ENCODE measurements at regions not wholly inside any gene's neighbourhood (a gene's known extent, or its start where the extent isn't known, plus 50 kb on each side); places are given as distances from the start of the nearest gene placed in this dataset.

- no peak overlapping the region for H2AFZ ChIP-seq (ENCODE audit: low read depth, low read length)
- no peak for FAIRE-seq
- TF ChIP-seq EZH2 (IDR thresholded peaks at IDR 0.05; ENCODE audit: insufficient read depth, low read length), result no peak
- TF ChIP-seq, protein P1, sequence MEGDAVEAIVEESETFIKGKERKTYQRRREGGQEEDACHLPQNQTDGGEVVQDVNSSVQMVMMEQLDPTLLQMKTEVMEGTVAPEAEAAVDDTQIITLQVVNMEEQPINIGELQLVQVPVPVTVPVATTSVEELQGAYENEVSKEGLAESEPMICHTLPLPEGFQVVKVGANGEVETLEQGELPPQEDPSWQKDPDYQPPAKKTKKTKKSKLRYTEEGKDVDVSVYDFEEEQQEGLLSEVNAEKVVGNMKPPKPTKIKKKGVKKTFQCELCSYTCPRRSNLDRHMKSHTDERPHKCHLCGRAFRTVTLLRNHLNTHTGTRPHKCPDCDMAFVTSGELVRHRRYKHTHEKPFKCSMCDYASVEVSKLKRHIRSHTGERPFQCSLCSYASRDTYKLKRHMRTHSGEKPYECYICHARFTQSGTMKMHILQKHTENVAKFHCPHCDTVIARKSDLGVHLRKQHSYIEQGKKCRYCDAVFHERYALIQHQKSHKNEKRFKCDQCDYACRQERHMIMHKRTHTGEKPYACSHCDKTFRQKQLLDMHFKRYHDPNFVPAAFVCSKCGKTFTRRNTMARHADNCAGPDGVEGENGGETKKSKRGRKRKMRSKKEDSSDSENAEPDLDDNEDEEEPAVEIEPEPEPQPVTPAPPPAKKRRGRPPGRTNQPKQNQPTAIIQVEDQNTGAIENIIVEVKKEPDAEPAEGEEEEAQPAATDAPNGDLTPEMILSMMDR (IDR thresholded peaks at IDR 0.05; ENCODE audit: insufficient read depth, low read depth, low read length), result no peak
These were observed 119.4 kb downstream of the TMEM18 start for GRCh38 chr2:557635-558301.

GRCh38 chr2:556485-556884, 120.7 kb downstream of the TMEM18 start:
- no peak overlapping the region for H3K4me2 ChIP-seq (ENCODE audit: low read length)
- no peak overlapping the region for H3K4me3 ChIP-seq (ENCODE audit: insufficient read depth, low read depth, low read length)
- no peaks in the 10 kb centered on the region for H3K27me3 ChIP-seq (ENCODE audit: insufficient read depth, low read length)
- H3K27ac Mint-ChIP-seq (ENCODE audit: unreplicated experiment), result no peak overlapping the region
- DNase-seq (ENCODE audit: low read depth) (no peak), FAIRE-seq (no peak)
- no peaks in the 10 kb centered on the region for H4K20me1 ChIP-seq (ENCODE audit: insufficient read depth, low read length)
- H3K79me2 ChIP-seq (ENCODE audit: insufficient read depth, low read length), result no peaks in the 10 kb centered on the region
- peaks cover 36% of the 10 kb centered on the region for H3K27me3 Mint-ChIP-seq (ENCODE audit: low read depth, unreplicated experiment)
- no peak overlapping the region for H3K9ac ChIP-seq (ENCODE audit: low read length)
- H3K36me3 Mint-ChIP-seq (ENCODE audit: low read depth, unreplicated experiment), result no peaks in the 10 kb centered on the region
- no peaks in the 10 kb centered on the region for H3K4me1 Mint-ChIP-seq (ENCODE audit: low read depth, unreplicated experiment)
- no peaks in the 10 kb centered on the region for H3K36me3 ChIP-seq (ENCODE audit: insufficient read depth, low read length)
- no peaks in the 10 kb centered on the region for H3K9me3 ChIP-seq (ENCODE audit: insufficient read depth, low read depth, low read length)
- H3K27ac ChIP-seq (ENCODE audit: low read depth, low read length), result no peak overlapping the region
- H2AFZ ChIP-seq (ENCODE audit: low read depth, low read length), result no peak overlapping the region
- no peaks in the 10 kb centered on the region for H3K9me3 Mint-ChIP-seq (ENCODE audit: unreplicated experiment)
- TF ChIP-seq, protein P1 (IDR thresholded peaks at IDR 0.05; ENCODE audit: insufficient read depth, low read depth, low read length), result no peak
- TF ChIP-seq EZH2 (IDR thresholded peaks at IDR 0.05; ENCODE audit: insufficient read depth, low read length), result no peak
- no peaks in the 10 kb centered on the region for H3K4me1 ChIP-seq (ENCODE audit: insufficient read depth, low read length)
- no peak overlapping the region for H3K4me3 Mint-ChIP-seq (ENCODE audit: unreplicated experiment)

More at GRCh38 chr2:557635-558301, 119.4 kb downstream of the TMEM18 start:
- no peaks in the 10 kb centered on the region for H3K79me2 ChIP-seq (ENCODE audit: insufficient read depth, low read length)
- Mint-ChIP-seq H3K9me3 (ENCODE audit: unreplicated experiment) (no peaks in the 10 kb centered on the region), H3K4me1 (ENCODE audit: low read depth, unreplicated experiment) (no peaks in the 10 kb centered on the region), H3K4me3 (ENCODE audit: unreplicated experiment) (no peak overlapping the region), H3K27ac (ENCODE audit: unreplicated experiment) (no peak overlapping the region), H3K36me3 (ENCODE audit: low read depth, unreplicated experiment) (no peaks in the 10 kb centered on the region), H3K27me3 (ENCODE audit: low read depth, unreplicated experiment) (peaks cover 24% of the 10 kb centered on the region)
- no peaks in the 10 kb centered on the region for H3K4me1 ChIP-seq (ENCODE audit: insufficient read depth, low read length)
- H3K27ac ChIP-seq (ENCODE audit: low read depth, low read length), result no peak overlapping the region
- H3K4me2 ChIP-seq (ENCODE audit: low read length), result no peak overlapping the region
- no peak overlapping the region for H3K9ac ChIP-seq (ENCODE audit: low read length)
- no peaks in the 10 kb centered on the region for H3K9me3 ChIP-seq (ENCODE audit: insufficient read depth, low read depth, low read length)
- DNase-seq (ENCODE audit: low read depth), result no peak
- H4K20me1 ChIP-seq (ENCODE audit: insufficient read depth, low read length), result no peaks in the 10 kb centered on the region
- H3K4me3 ChIP-seq (ENCODE audit: insufficient read depth, low read depth, low read length), result no peak overlapping the region
- H3K27me3 ChIP-seq (ENCODE audit: insufficient read depth, low read length), result no peaks in the 10 kb centered on the region
- H3K36me3 ChIP-seq (ENCODE audit: insufficient read depth, low read length), result no peaks in the 10 kb centered on the region

DNA sequence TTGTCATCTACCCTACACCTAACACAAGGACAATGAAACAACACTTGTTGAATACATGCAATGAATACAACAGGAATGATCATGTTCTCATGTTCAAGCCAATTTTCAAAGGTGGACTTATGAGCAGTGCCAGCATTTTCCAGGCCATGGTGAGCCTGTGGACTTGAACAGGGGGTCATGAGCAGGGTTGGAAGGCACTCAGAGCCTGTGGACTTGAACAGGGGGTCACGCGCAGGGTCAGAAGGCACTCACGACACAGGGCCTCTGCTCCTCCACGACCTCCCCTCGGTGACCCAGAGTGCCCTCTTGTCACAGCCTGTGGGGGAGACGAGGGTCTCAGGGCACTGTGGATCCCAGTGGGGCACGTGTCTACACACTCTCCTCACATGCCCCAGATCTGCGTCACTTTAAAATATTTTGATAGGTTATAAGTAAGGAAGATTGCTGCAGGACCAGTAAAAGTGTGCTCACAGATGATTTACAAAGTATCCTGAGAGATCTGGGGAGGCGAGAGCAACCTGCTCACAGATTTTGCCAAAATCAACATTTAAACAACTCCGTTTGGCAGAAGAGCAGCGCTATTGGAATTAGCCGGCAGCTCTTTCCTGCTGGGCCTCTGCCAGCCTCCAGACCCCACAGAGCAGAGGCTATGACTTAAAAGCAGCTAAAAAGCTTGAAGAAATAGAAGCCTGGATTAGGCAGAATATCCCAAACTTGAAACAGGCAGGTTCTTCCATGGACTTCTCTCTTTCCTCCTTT, 121.9 kb downstream of the TMEM18 start:
- no peak overlapping the region for H3K9ac ChIP-seq (ENCODE audit: low read length)
- H3K79me2 ChIP-seq (ENCODE audit: insufficient read depth, low read length), result no peaks in the 10 kb centered on the region
- TF ChIP-seq EZH2 (IDR thresholded peaks at IDR 0.05; ENCODE audit: insufficient read depth, low read length), result no peak
- H3K4me3 ChIP-seq (ENCODE audit: insufficient read depth, low read depth, low read length), result no peak overlapping the region
- Mint-ChIP-seq H3K27ac (ENCODE audit: unreplicated experiment) (no peak overlapping the region), H3K27me3 (ENCODE audit: low read depth, unreplicated experiment) (peaks cover 38% of the 10 kb centered on the region), H3K9me3 (ENCODE audit: unreplicated experiment) (no peaks in the 10 kb centered on the region), H3K4me1 (ENCODE audit: low read depth, unreplicated experiment) (no peaks in the 10 kb centered on the region), H3K36me3 (ENCODE audit: low read depth, unreplicated experiment) (no peaks in the 10 kb centered on the region), H3K4me3 (ENCODE audit: unreplicated experiment) (no peak overlapping the region)
- H3K9me3 ChIP-seq (ENCODE audit: insufficient read depth, low read depth, low read length), result no peaks in the 10 kb centered on the region
- no peaks in the 10 kb centered on the region for H3K4me1 ChIP-seq (ENCODE audit: insufficient read depth, low read length)
- no peak overlapping the region for H2AFZ ChIP-seq (ENCODE audit: low read depth, low read length)
- H4K20me1 ChIP-seq (ENCODE audit: insufficient read depth, low read length), result no peaks in the 10 kb centered on the region
- H3K27ac ChIP-seq (ENCODE audit: low read depth, low read length), result no peak overlapping the region
- DNase-seq (ENCODE audit: low read depth) (no peak), FAIRE-seq (no peak)
- H3K27me3 ChIP-seq (ENCODE audit: insufficient read depth, low read length), result no peaks in the 10 kb centered on the region
- H3K36me3 ChIP-seq (ENCODE audit: insufficient read depth, low read length), result no peaks in the 10 kb centered on the region
- H3K4me2 ChIP-seq (ENCODE audit: low read length), result no peak overlapping the region

Data from astrocyte (in vitro differentiated cells and primary cell).